Esophagus squamous epithelium (tissue), 4 donors: ENCODE measurements at regions not wholly inside any gene's neighbourhood (a gene's known extent, or its start where the extent isn't known, plus 50 kb on each side); places are given as distances from the start of the nearest gene placed in this dataset.

ENCODE experiments used
- POLR2A ChIP-seq, 4 donors: fragments of 450-650 bp; IDR thresholded peaks; one replicate each; pipeline ENCODE4 v1.6.1; 2017; ENCODE audit warnings: antibody characterized with exemption in 4 of 4, mild to moderate bottlenecking in 4 of 4, moderate library complexity in 3 of 4
- TF ChIP-seq, protein P1 (sequence below), 6 experiments: fragments of 450-650 bp in 4 of 6; fragments of 200-600 bp in 2 of 6; sonication (generic) in 2 of 6; IDR thresholded peaks; one replicate each; pipeline ENCODE4 v1.5.1; 2016 to 2019; ENCODE audit warnings: antibody characterized with exemption in 6 of 6, mild to moderate bottlenecking in 4 of 6, moderate library complexity in 4 of 6

DNA sequence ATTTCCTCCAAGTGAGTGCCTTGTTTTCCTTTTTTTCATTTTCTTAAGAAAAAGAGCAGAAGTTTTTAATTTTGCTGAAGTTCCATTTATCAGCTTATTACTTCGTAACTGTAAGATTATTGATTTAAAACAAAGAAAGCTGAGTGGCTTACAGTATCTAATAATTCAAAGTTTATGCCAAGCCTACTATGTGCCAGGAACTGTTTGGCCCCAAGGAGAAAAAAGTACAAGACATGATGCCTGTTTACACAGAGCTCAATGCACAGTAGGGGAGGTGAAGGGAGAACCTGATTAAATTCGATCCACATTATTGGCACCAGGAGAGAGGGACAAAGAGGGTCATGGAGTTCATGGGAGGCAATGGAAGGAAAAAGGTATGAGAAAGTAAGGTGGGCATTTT lies 419.3 kb upstream of the ZMIZ1 start:
- no peak for TF ChIP-seq POLR2A (IDR thresholded peaks at IDR 0.05)
- TF ChIP-seq, protein P1, sequence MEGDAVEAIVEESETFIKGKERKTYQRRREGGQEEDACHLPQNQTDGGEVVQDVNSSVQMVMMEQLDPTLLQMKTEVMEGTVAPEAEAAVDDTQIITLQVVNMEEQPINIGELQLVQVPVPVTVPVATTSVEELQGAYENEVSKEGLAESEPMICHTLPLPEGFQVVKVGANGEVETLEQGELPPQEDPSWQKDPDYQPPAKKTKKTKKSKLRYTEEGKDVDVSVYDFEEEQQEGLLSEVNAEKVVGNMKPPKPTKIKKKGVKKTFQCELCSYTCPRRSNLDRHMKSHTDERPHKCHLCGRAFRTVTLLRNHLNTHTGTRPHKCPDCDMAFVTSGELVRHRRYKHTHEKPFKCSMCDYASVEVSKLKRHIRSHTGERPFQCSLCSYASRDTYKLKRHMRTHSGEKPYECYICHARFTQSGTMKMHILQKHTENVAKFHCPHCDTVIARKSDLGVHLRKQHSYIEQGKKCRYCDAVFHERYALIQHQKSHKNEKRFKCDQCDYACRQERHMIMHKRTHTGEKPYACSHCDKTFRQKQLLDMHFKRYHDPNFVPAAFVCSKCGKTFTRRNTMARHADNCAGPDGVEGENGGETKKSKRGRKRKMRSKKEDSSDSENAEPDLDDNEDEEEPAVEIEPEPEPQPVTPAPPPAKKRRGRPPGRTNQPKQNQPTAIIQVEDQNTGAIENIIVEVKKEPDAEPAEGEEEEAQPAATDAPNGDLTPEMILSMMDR (IDR thresholded peaks at IDR 0.05) = no peak
